GM12878 (cell line): ENCODE measurements at regions not wholly inside any gene's neighbourhood (a gene's known extent, or its start where the extent isn't known, plus 50 kb on each side); places are given as distances from the start of the nearest gene placed in this dataset.

Source experiments
- CBX5 ChIP-seq: sonication (generic); IDR thresholded peaks from 2 replicates; pipeline ENCODE4 v1.6.1; 2016; ENCODE audit warnings: low read depth, moderate library complexity, mild to moderate bottlenecking, inconsistent platforms
- DPF2 ChIP-seq: fragments of 450-650 bp; IDR thresholded peaks from 2 replicates; pipeline ENCODE4 v1.6.1; 2017; ENCODE audit warnings: mild to moderate bottlenecking
- FOS ChIP-seq: IDR thresholded peaks from 3 replicates; pipeline ENCODE4 v1.6.1; 2011; ENCODE audit warnings: borderline replicate concordance; ENCODE audit not compliant: insufficient read length; ENCODE audit errors: extremely low read depth
- JUND ChIP-seq: IDR thresholded peaks from 2 replicates; pipeline ENCODE4 v1.6.1; 2012; ENCODE audit warnings: low read depth, mild to moderate bottlenecking, low read length, improper control_type of control experiment, moderate library complexity
- NFYA ChIP-seq: IDR thresholded peaks from 2 replicates; pipeline ENCODE4 v1.6.1; 2011; ENCODE audit warnings: low read depth, mild to moderate bottlenecking, low read length, improper control_type of control experiment, borderline replicate concordance
- RCOR1 ChIP-seq: conservative IDR thresholded peaks from 2 replicates; pipeline ENCODE4 v1.6.1; 2012; ENCODE audit warnings: low read depth, low read length, improper control_type of control experiment
- SMC3 ChIP-seq: IDR thresholded peaks from 2 replicates; pipeline ENCODE4 v1.6.1; 2011; ENCODE audit warnings: low read length, improper control_type of control experiment, borderline replicate concordance
- SRF ChIP-seq, 2 experiments: IDR thresholded peaks; 2 replicates each; pipeline ENCODE4 v1.6.1; 2011; ENCODE audit warnings: low read depth in 2 of 2, low read length in 2 of 2, mild to moderate bottlenecking in 1 of 2, moderate library complexity in 1 of 2
- TCF7 ChIP-seq: IDR thresholded peaks from 2 replicates; pipeline ENCODE4 v1.6.1; 2014; ENCODE audit warnings: antibody characterized with exemption, borderline replicate concordance
- TF ChIP-seq, protein P1 (sequence below): fragments of 450-650 bp; IDR thresholded peaks from 2 replicates; pipeline ENCODE4 v1.6.1; 2016; ENCODE audit warnings: mild to moderate bottlenecking, moderate library complexity, borderline replicate concordance
- TF ChIP-seq, protein P2 (sequence below): fragments of 450-650 bp; IDR thresholded peaks from 2 replicates; pipeline ENCODE4 v1.6.1; 2017; ENCODE audit warnings: mild to moderate bottlenecking, low read depth, inconsistent platforms; ENCODE audit not compliant: poor library complexity, severe bottlenecking
- TF ChIP-seq, protein P3 (sequence below): fragments of 450-650 bp; IDR thresholded peaks from 2 replicates; pipeline ENCODE4 v1.6.1; 2017; ENCODE audit warnings: mild to moderate bottlenecking, moderate library complexity
- TF ChIP-seq, protein P4 (sequence below): fragments of 450-650 bp; IDR thresholded peaks from 2 replicates; pipeline ENCODE4 v1.6.1; 2014; ENCODE audit warnings: mild to moderate bottlenecking

DNA sequence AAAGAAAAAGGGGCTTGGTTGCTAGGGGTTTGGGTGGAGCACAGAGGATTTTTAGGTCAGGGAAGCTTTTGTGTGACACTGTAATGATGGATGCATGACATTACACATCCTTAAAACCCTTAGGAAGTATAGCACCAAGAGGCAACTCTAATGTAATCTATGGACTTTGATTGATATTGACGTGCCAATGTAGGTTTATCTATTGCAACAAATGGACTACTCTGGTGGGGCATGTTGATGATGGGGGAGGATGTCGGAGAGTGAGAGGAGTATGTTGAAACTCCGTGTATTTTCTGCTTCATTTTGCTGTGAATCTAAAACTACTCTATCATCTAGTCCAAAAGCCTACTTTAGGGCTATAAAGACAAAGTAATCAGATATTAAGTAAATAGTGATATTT, 72.3 kb upstream of the PAX6 start (continued):
- TF ChIP-seq, protein P1, sequence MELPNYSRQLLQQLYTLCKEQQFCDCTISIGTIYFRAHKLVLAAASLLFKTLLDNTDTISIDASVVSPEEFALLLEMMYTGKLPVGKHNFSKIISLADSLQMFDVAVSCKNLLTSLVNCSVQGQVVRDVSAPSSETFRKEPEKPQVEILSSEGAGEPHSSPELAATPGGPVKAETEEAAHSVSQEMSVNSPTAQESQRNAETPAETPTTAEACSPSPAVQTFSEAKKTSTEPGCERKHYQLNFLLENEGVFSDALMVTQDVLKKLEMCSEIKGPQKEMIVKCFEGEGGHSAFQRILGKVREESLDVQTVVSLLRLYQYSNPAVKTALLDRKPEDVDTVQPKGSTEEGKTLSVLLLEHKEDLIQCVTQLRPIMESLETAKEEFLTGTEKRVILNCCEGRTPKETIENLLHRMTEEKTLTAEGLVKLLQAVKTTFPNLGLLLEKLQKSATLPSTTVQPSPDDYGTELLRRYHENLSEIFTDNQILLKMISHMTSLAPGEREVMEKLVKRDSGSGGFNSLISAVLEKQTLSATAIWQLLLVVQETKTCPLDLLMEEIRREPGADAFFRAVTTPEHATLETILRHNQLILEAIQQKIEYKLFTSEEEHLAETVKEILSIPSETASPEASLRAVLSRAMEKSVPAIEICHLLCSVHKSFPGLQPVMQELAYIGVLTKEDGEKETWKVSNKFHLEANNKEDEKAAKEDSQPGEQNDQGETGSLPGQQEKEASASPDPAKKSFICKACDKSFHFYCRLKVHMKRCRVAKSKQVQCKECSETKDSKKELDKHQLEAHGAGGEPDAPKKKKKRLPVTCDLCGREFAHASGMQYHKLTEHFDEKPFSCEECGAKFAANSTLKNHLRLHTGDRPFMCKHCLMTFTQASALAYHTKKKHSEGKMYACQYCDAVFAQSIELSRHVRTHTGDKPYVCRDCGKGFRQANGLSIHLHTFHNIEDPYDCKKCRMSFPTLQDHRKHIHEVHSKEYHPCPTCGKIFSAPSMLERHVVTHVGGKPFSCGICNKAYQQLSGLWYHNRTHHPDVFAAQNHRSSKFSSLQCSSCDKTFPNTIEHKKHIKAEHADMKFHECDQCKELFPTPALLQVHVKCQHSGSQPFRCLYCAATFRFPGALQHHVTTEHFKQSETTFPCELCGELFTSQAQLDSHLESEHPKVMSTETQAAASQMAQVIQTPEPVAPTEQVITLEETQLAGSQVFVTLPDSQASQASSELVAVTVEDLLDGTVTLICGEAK, result no peak
- TF ChIP-seq, protein P2, sequence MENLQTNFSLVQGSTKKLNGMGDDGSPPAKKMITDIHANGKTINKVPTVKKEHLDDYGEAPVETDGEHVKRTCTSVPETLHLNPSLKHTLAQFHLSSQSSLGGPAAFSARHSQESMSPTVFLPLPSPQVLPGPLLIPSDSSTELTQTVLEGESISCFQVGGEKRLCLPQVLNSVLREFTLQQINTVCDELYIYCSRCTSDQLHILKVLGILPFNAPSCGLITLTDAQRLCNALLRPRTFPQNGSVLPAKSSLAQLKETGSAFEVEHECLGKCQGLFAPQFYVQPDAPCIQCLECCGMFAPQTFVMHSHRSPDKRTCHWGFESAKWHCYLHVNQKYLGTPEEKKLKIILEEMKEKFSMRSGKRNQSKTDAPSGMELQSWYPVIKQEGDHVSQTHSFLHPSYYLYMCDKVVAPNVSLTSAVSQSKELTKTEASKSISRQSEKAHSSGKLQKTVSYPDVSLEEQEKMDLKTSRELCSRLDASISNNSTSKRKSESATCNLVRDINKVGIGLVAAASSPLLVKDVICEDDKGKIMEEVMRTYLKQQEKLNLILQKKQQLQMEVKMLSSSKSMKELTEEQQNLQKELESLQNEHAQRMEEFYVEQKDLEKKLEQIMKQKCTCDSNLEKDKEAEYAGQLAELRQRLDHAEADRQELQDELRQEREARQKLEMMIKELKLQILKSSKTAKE, result no peak
- no peak for TF ChIP-seq CBX5
- no peak for TF ChIP-seq RCOR1
- TF ChIP-seq, protein P3, sequence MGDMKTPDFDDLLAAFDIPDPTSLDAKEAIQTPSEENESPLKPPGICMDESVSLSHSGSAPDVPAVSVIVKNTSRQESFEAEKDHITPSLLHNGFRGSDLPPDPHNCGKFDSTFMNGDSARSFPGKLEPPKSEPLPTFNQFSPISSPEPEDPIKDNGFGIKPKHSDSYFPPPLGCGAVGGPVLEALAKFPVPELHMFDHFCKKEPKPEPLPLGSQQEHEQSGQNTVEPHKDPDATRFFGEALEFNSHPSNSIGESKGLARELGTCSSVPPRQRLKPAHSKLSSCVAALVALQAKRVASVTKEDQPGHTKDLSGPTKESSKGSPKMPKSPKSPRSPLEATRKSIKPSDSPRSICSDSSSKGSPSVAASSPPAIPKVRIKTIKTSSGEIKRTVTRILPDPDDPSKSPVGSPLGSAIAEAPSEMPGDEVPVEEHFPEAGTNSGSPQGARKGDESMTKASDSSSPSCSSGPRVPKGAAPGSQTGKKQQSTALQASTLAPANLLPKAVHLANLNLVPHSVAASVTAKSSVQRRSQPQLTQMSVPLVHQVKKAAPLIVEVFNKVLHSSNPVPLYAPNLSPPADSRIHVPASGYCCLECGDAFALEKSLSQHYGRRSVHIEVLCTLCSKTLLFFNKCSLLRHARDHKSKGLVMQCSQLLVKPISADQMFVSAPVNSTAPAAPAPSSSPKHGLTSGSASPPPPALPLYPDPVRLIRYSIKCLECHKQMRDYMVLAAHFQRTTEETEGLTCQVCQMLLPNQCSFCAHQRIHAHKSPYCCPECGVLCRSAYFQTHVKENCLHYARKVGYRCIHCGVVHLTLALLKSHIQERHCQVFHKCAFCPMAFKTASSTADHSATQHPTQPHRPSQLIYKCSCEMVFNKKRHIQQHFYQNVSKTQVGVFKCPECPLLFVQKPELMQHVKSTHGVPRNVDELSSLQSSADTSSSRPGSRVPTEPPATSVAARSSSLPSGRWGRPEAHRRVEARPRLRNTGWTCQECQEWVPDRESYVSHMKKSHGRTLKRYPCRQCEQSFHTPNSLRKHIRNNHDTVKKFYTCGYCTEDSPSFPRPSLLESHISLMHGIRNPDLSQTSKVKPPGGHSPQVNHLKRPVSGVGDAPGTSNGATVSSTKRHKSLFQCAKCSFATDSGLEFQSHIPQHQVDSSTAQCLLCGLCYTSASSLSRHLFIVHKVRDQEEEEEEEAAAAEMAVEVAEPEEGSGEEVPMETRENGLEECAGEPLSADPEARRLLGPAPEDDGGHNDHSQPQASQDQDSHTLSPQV, result no peak
- no peak for TF ChIP-seq SRF (IDR thresholded peaks at IDR 0.05; ENCODE audit: low read depth in 2 of 2, low read length in 2 of 2)
- no peak for TF ChIP-seq JUND
- TF ChIP-seq SMC3, result no peak
- TF ChIP-seq, protein P4, sequence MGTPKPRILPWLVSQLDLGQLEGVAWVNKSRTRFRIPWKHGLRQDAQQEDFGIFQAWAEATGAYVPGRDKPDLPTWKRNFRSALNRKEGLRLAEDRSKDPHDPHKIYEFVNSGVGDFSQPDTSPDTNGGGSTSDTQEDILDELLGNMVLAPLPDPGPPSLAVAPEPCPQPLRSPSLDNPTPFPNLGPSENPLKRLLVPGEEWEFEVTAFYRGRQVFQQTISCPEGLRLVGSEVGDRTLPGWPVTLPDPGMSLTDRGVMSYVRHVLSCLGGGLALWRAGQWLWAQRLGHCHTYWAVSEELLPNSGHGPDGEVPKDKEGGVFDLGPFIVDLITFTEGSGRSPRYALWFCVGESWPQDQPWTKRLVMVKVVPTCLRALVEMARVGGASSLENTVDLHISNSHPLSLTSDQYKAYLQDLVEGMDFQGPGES, result no peak
- TF ChIP-seq FOS, result no peak
- no peak for TF ChIP-seq TCF7
- no peak for TF ChIP-seq NFYA
- TF ChIP-seq DPF2, result no peak
